Activated naive CD4-positive, alpha-beta T cell treated with anti-CD3 and anti-CD28 coated beads for 36 hours (primary cell): ENCODE measurements at regions not wholly inside any gene's neighbourhood (a gene's known extent, or its start where the extent isn't known, plus 50 kb on each side); places are given as distances from the start of the nearest gene placed in this dataset.

Experiments used
- CTCF ChIA-PET: fragments of 350-600 bp; sonication (Branson Sonifier 250); formaldehyde crosslinking; loops from one replicate; lab custom pipeline; 2021; ENCODE audit warnings: antibody characterized with exemption; lab: Charles Lee
- DNase-seq: peaks from one replicate; pipeline ENCODE4 v3.0.0-alpha.2; 2020
- H3K27ac Mint-ChIP-seq: one replicate; pipeline ENCODE4 v1.8.0; 2021; ENCODE audit warnings: mild to moderate bottlenecking, mixed read lengths
- H3K27me3 Mint-ChIP-seq: one replicate; pipeline ENCODE4 v1.8.0; 2021; ENCODE audit warnings: low read depth, mixed read lengths
- H3K36me3 Mint-ChIP-seq: one replicate; pipeline ENCODE4 v1.8.0; 2021; ENCODE audit warnings: low read depth, mixed read lengths
- H3K4me1 Mint-ChIP-seq: one replicate; pipeline ENCODE4 v1.8.0; 2021; ENCODE audit warnings: low read depth, mixed read lengths
- H3K4me3 Mint-ChIP-seq: one replicate; pipeline ENCODE4 v1.8.0; 2021; ENCODE audit warnings: mild to moderate bottlenecking, moderate library complexity, mixed read lengths
- H3K9me3 Mint-ChIP-seq: one replicate; pipeline ENCODE4 v1.8.0; 2021; ENCODE audit warnings: mixed read lengths
- intact Hi-C: fragments of 100-400 bp; cut with micrococcal nuclease; formaldehyde crosslinking; loops from one replicate; pipeline ENCODE4 v1.15.1; 2023

- H3K4me1 Mint-ChIP-seq: no peaks in the 10 kb centered on the region
- intact Hi-C loops: no loop called here
- H3K4me3 Mint-ChIP-seq: no peak overlapping the region
- H3K27ac Mint-ChIP-seq: no peak overlapping the region
- H3K9me3 Mint-ChIP-seq: peaks cover 15% of the 10 kb centered on the region
- CTCF ChIA-PET: no interaction called here
- DNase-seq: no peak
- peaks cover 2% of the 10 kb centered on the region for H3K36me3 Mint-ChIP-seq
- no peaks in the 10 kb centered on the region for H3K27me3 Mint-ChIP-seq
These were observed 410.3 kb upstream of the ZWINT start for GRCh38 chr10:56771343-56771742.

- H3K36me3 Mint-ChIP-seq: no peaks in the 10 kb centered on the region
- H3K27ac Mint-ChIP-seq: no peak overlapping the region
- no peaks in the 10 kb centered on the region for H3K27me3 Mint-ChIP-seq
- no peaks in the 10 kb centered on the region for H3K4me1 Mint-ChIP-seq
- H3K4me3 Mint-ChIP-seq: no peak overlapping the region
- DNase-seq: no peak
- CTCF ChIA-PET: no interaction called here
- H3K9me3 Mint-ChIP-seq: peaks cover 5% of the 10 kb centered on the region
- intact Hi-C loops: no loop called here
These were observed 402.0 kb upstream of the ZWINT start for GRCh38 chr10:56763090-56763489.

GRCh38 chr10:56745490-56745889 is 384.4 kb upstream of the ZWINT start:
- Mint-ChIP-seq H3K4me3 (no peak overlapping the region), H3K36me3 (no peaks in the 10 kb centered on the region), H3K9me3 (peaks cover 4% of the 10 kb centered on the region), H3K4me1 (no peaks in the 10 kb centered on the region), H3K27ac (no peak overlapping the region), H3K27me3 (no peaks in the 10 kb centered on the region)
- DNase-seq: no peak
- CTCF ChIA-PET: no interaction called here
- intact Hi-C loops: no loop called here

- no peaks in the 10 kb centered on the region for H3K27me3 Mint-ChIP-seq
- CTCF ChIA-PET: no interaction called here
- no peaks in the 10 kb centered on the region for H3K4me1 Mint-ChIP-seq
- H3K4me3 Mint-ChIP-seq: no peak overlapping the region
- intact Hi-C loops: no loop called here
- no peaks in the 10 kb centered on the region for H3K36me3 Mint-ChIP-seq
- peaks cover 3% of the 10 kb centered on the region for H3K9me3 Mint-ChIP-seq
- no peak for DNase-seq
- no peak overlapping the region for H3K27ac Mint-ChIP-seq
These were observed 367.3 kb upstream of the ZWINT start for GRCh38 chr10:56728349-56728748.

- intact Hi-C loops: no loop called here
- CTCF ChIA-PET: no interaction called here
- Mint-ChIP-seq H3K4me3 (no peak overlapping the region), H3K4me1 (no peaks in the 10 kb centered on the region), H3K27me3 (no peaks in the 10 kb centered on the region), H3K36me3 (no peaks in the 10 kb centered on the region), H3K9me3 (peaks cover 6% of the 10 kb centered on the region), H3K27ac (no peak overlapping the region)
- DNase-seq: no peak
These were observed 361.9 kb upstream of the ZWINT start for GRCh38 chr10:56722912-56723311.

- no peak overlapping the region for H3K4me3 Mint-ChIP-seq
- no peaks in the 10 kb centered on the region for H3K36me3 Mint-ChIP-seq
- DNase-seq: no peak
- CTCF ChIA-PET: no interaction called here
- H3K27me3 Mint-ChIP-seq: no peaks in the 10 kb centered on the region
- H3K9me3 Mint-ChIP-seq: peaks cover 9% of the 10 kb centered on the region
- no peak overlapping the region for H3K27ac Mint-ChIP-seq
- no peaks in the 10 kb centered on the region for H3K4me1 Mint-ChIP-seq
- intact Hi-C loops: no loop called here
These were observed 354.2 kb upstream of the ZWINT start for GRCh38 chr10:56715262-56715661.

- no peaks in the 10 kb centered on the region for H3K4me1 Mint-ChIP-seq
- CTCF ChIA-PET: no interaction called here
- no peak overlapping the region for H3K4me3 Mint-ChIP-seq
- intact Hi-C loops: no loop called here
- H3K9me3 Mint-ChIP-seq: no peaks in the 10 kb centered on the region
- H3K27me3 Mint-ChIP-seq: no peaks in the 10 kb centered on the region
- H3K36me3 Mint-ChIP-seq: no peaks in the 10 kb centered on the region
- DNase-seq: no peak
- H3K27ac Mint-ChIP-seq: no peak overlapping the region
These were observed 337.4 kb upstream of the ZWINT start for GRCh38 chr10:56698506-56698905.

GRCh38 chr10:56679578-56679977 is 318.5 kb upstream of the ZWINT start:
- Mint-ChIP-seq H3K36me3 (no peaks in the 10 kb centered on the region), H3K27ac (no peak overlapping the region), H3K4me3 (no peak overlapping the region), H3K9me3 (peaks cover 2% of the 10 kb centered on the region), H3K4me1 (no peaks in the 10 kb centered on the region), H3K27me3 (no peaks in the 10 kb centered on the region)
- intact Hi-C loops: no loop called here
- CTCF ChIA-PET: no interaction called here
- DNase-seq: no peak

GRCh38 chr10:56662765-56663447 is 301.8 kb upstream of the ZWINT start:
- H3K27me3 Mint-ChIP-seq: no peaks in the 10 kb centered on the region
- CTCF ChIA-PET: no interaction called here
- no peak for DNase-seq
- H3K9me3 Mint-ChIP-seq: no peaks in the 10 kb centered on the region
- no peaks in the 10 kb centered on the region for H3K36me3 Mint-ChIP-seq
- no peaks in the 10 kb centered on the region for H3K4me1 Mint-ChIP-seq
- no peak overlapping the region for H3K4me3 Mint-ChIP-seq
- H3K27ac Mint-ChIP-seq: no peak overlapping the region
- intact Hi-C loops: no loop called here

GRCh38 chr10:56653289-56653688 is 292.2 kb upstream of the ZWINT start:
- Mint-ChIP-seq H3K36me3 (no peaks in the 10 kb centered on the region), H3K27ac (no peak overlapping the region), H3K9me3 (peaks cover 12% of the 10 kb centered on the region), H3K27me3 (no peaks in the 10 kb centered on the region), H3K4me3 (no peak overlapping the region), H3K4me1 (no peaks in the 10 kb centered on the region)
- intact Hi-C loops: no loop called here
- DNase-seq: no peak
- CTCF ChIA-PET: no interaction called here

- Mint-ChIP-seq H3K4me1 (no peaks in the 10 kb centered on the region), H3K27me3 (no peaks in the 10 kb centered on the region), H3K36me3 (no peaks in the 10 kb centered on the region), H3K4me3 (no peak overlapping the region), H3K9me3 (peaks cover 14% of the 10 kb centered on the region), H3K27ac (no peak overlapping the region)
- CTCF ChIA-PET: no interaction called here
- no peak for DNase-seq
- intact Hi-C loops: no loop called here
These were observed 285.5 kb upstream of the ZWINT start for GRCh38 chr10:56646329-56647111.

- no peak for DNase-seq
- Mint-ChIP-seq H3K4me3 (no peak overlapping the region), H3K4me1 (no peaks in the 10 kb centered on the region), H3K27ac (no peak overlapping the region), H3K27me3 (no peaks in the 10 kb centered on the region), H3K36me3 (no peaks in the 10 kb centered on the region), H3K9me3 (peaks cover 18% of the 10 kb centered on the region)
- CTCF ChIA-PET: no interaction called here
- intact Hi-C loops: no loop called here
These were observed 272.9 kb upstream of the ZWINT start for GRCh38 chr10:56633876-56634452.

- H3K36me3 Mint-ChIP-seq: no peaks in the 10 kb centered on the region
- H3K4me3 Mint-ChIP-seq: no peak overlapping the region
- no peaks in the 10 kb centered on the region for H3K4me1 Mint-ChIP-seq
- no peak overlapping the region for H3K27ac Mint-ChIP-seq
- DNase-seq: no peak
- H3K27me3 Mint-ChIP-seq: no peaks in the 10 kb centered on the region
- CTCF ChIA-PET: no interaction called here
- intact Hi-C loops: no loop called here
- H3K9me3 Mint-ChIP-seq: peaks cover 18% of the 10 kb centered on the region
These were observed 271.5 kb upstream of the ZWINT start for GRCh38 chr10:56632537-56632936.
